ENCODE measurements at regions not wholly inside any gene's neighbourhood (a gene's known extent, or its start where the extent isn't known, plus 50 kb on each side); places are given as distances from the start of the nearest gene placed in this dataset.

GRCh38 chr4:187188118-187188517 lies 464.5 kb upstream of the FAT1 start:
- H3K27ac ChIP-seq (ENCODE audit: insufficient read length, low read depth, low read length) = no peak overlapping the region
- H3K4me2 ChIP-seq (ENCODE audit: insufficient read depth, insufficient read length, low read length) = no peak overlapping the region
- H3K79me2 ChIP-seq (ENCODE audit: insufficient read depth, low read length) = no peaks in the 10 kb centered on the region
- DNase-seq = no peak
- H3K9ac ChIP-seq (ENCODE audit: extremely low read depth, insufficient read length, low read length) = no peak overlapping the region
- no peak overlapping the region for H3K23ac ChIP-seq (ENCODE audit: insufficient read length, low read depth, low read length)
- no peak overlapping the region for H3K27ac Mint-ChIP-seq
- H2AFZ ChIP-seq (ENCODE audit: low read length) = no peak overlapping the region
- H4K5ac ChIP-seq (ENCODE audit: insufficient read length, low read depth, low read length) = no peak overlapping the region
- H3K14ac ChIP-seq (ENCODE audit: insufficient read depth, low read length) = no peak overlapping the region
- H3K4ac ChIP-seq (ENCODE audit: low read depth, low read length) = no peak overlapping the region
- no peaks in the 10 kb centered on the region for H3K23me2 ChIP-seq (ENCODE audit: insufficient read length, low read depth, low read length, poor library complexity, severe bottlenecking)
- H3K79me1 ChIP-seq (ENCODE audit: insufficient read depth, low read depth, low read length, poor library complexity, severe bottlenecking) = no peaks in the 10 kb centered on the region
- no peak overlapping the region for H3K18ac ChIP-seq (ENCODE audit: insufficient read length, low read depth, low read length)
- no peaks in the 10 kb centered on the region for H3K9me3 ChIP-seq (ENCODE audit: control insufficient read depth, low read depth, low read length)
- H3K4me1 ChIP-seq (ENCODE audit: insufficient read depth, low read length) = no peaks in the 10 kb centered on the region
- whole genome bisulfite sequencing (ENCODE audit: extremely low coverage, insufficient read length, low lambda C conversion rate) = no CpG with 5 or more reads among the region's 7 CpGs
- H3T11ph ChIP-seq (ENCODE audit: low read length) = no peak overlapping the region
- H3K27me3 Mint-ChIP-seq (ENCODE audit: low read depth) = no peaks in the 10 kb centered on the region
- H2BK15ac ChIP-seq (ENCODE audit: low read depth, low read length) = no peak overlapping the region
- no peaks in the 10 kb centered on the region; a peak in 1 of 7 replicates for H3K36me3 Mint-ChIP-seq (ENCODE audit: insufficient read depth in 1 of 3, low read depth in 3 of 3)
- no peak overlapping the region for H2BK120ac ChIP-seq (ENCODE audit: low read depth, low read length, poor library complexity, severe bottlenecking)
- H3K4me3 Mint-ChIP-seq = no peak overlapping the region
- no peak overlapping the region for H4K91ac ChIP-seq (ENCODE audit: insufficient read length, low read depth, low read length)
- H3K4me1 Mint-ChIP-seq = peaks cover 0 to under 1% of the 10 kb centered on the region in 2 experiments; a peak in 2 of 4 replicates
- H2AK5ac ChIP-seq (ENCODE audit: insufficient read length, low read length) = no peak overlapping the region
- H2BK12ac ChIP-seq (ENCODE audit: insufficient read length, low read depth, low read length) = no peak overlapping the region
- TF ChIP-seq, protein P1, sequence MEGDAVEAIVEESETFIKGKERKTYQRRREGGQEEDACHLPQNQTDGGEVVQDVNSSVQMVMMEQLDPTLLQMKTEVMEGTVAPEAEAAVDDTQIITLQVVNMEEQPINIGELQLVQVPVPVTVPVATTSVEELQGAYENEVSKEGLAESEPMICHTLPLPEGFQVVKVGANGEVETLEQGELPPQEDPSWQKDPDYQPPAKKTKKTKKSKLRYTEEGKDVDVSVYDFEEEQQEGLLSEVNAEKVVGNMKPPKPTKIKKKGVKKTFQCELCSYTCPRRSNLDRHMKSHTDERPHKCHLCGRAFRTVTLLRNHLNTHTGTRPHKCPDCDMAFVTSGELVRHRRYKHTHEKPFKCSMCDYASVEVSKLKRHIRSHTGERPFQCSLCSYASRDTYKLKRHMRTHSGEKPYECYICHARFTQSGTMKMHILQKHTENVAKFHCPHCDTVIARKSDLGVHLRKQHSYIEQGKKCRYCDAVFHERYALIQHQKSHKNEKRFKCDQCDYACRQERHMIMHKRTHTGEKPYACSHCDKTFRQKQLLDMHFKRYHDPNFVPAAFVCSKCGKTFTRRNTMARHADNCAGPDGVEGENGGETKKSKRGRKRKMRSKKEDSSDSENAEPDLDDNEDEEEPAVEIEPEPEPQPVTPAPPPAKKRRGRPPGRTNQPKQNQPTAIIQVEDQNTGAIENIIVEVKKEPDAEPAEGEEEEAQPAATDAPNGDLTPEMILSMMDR (conservative IDR thresholded peaks at IDR 0.05) = no peak
- no peaks in the 10 kb centered on the region for H3K27me3 ChIP-seq (ENCODE audit: insufficient read depth, low read length)
- H3K56ac ChIP-seq (ENCODE audit: insufficient read length, low read depth, low read length) = no peak overlapping the region
- H2BK20ac ChIP-seq (ENCODE audit: low read depth, low read length, poor library complexity, severe bottlenecking) = no peak overlapping the region
- H3K9me3 Mint-ChIP-seq = no peaks in the 10 kb centered on the region
- no peaks in the 10 kb centered on the region for H4K20me1 ChIP-seq (ENCODE audit: control insufficient read depth, insufficient read depth, insufficient read length)
- no peak overlapping the region for H2BK5ac ChIP-seq (ENCODE audit: insufficient read length, low read length)
- no peak overlapping the region for H4K8ac ChIP-seq (replicated peaks; ENCODE audit: insufficient read length, low read depth, low read length)
